SK-N-SH treated with all-trans-retinoic acid at 6 μM for 48 hours (cell line): ENCODE measurements at regions not wholly inside any gene's neighbourhood (a gene's known extent, or its start where the extent isn't known, plus 50 kb on each side); places are given as distances from the start of the nearest gene placed in this dataset.

Experiments
- ATAC-seq: fragments of 200-7000 bp; cut with Tn5 transposase; 3 replicates; pipeline ENCODE4 v1.9.1; 2020; ENCODE audit warnings: mild to moderate bottlenecking, moderate library complexity
- ARNTL ChIP-seq: fragments of 450-650 bp; formaldehyde crosslinking; IDR thresholded peaks from 2 replicates; pipeline ENCODE4 v1.5.0; 2020; ENCODE audit warnings: low read depth, mild to moderate bottlenecking, moderate library complexity, borderline replicate concordance
- BACH2 ChIP-seq: fragments of 250-450 bp; sonication (Bioruptor Pico); IDR thresholded peaks from 2 replicates; pipeline ENCODE4 v1.9.0; 2021; ENCODE audit warnings: mild to moderate bottlenecking, borderline replicate concordance
- CSDC2 ChIP-seq: fragments of 250-450 bp; sonication (Bioruptor Pico); IDR thresholded peaks from 2 replicates; pipeline ENCODE4 v1.5.0; 2020; ENCODE audit warnings: mild to moderate bottlenecking, moderate library complexity
- ESRRG ChIP-seq: fragments of 250-450 bp; sonication (Bioruptor Pico); IDR thresholded peaks from 2 replicates; pipeline ENCODE4 v1.6.1; 2021; ENCODE audit warnings: mild to moderate bottlenecking
- ISL1 ChIP-seq: fragments of 250-450 bp; sonication (Bioruptor Pico); IDR thresholded peaks from 2 replicates; pipeline ENCODE4 v2.1.2; 2022; ENCODE audit warnings: mild to moderate bottlenecking, moderate library complexity
- OSR1 ChIP-seq: fragments of 250-450 bp; sonication (Bioruptor Pico); IDR thresholded peaks from 2 replicates; pipeline ENCODE4 v1.8.0; 2022; ENCODE audit warnings: moderate library complexity, mild to moderate bottlenecking, inconsistent platforms
- POU6F1 ChIP-seq: fragments of 250-450 bp; sonication (Bioruptor Pico); IDR thresholded peaks from 2 replicates; pipeline ENCODE4 v1.8.0; 2021; ENCODE audit warnings: low read depth, mild to moderate bottlenecking, moderate library complexity, borderline replicate concordance
- PPARA ChIP-seq: fragments of 250-450 bp; sonication (Bioruptor Pico); IDR thresholded peaks from 2 replicates; pipeline ENCODE4 v1.5.0; 2020; ENCODE audit warnings: mild to moderate bottlenecking, borderline replicate concordance
- RARB ChIP-seq: fragments of 250-450 bp; sonication (Bioruptor Pico); IDR thresholded peaks from 2 replicates; pipeline ENCODE4 v1.8.0; 2021; ENCODE audit warnings: mild to moderate bottlenecking, moderate library complexity
- SNAI2 ChIP-seq: fragments of 250-450 bp; sonication (Bioruptor Pico); IDR thresholded peaks from 2 replicates; pipeline ENCODE4 v1.5.0; 2020; ENCODE audit warnings: mild to moderate bottlenecking, moderate library complexity
- TCF4 ChIP-seq: fragments of 250-450 bp; sonication (Bioruptor Pico); IDR thresholded peaks from 2 replicates; pipeline ENCODE4 v1.8.0; 2021; ENCODE audit warnings: mild to moderate bottlenecking, moderate library complexity, borderline replicate concordance
- TOX ChIP-seq: fragments of 250-450 bp; sonication (Bioruptor Pico); IDR thresholded peaks from 2 replicates; pipeline ENCODE4 v1.8.0; 2021; ENCODE audit warnings: mild to moderate bottlenecking, moderate library complexity, borderline replicate concordance
- ZFP3 ChIP-seq: fragments of 250-450 bp; sonication (Bioruptor Pico); IDR thresholded peaks from 2 replicates; pipeline ENCODE4 v1.5.0; 2020; ENCODE audit warnings: mild to moderate bottlenecking, moderate library complexity
- ZFP30 ChIP-seq: fragments of 450-650 bp; formaldehyde crosslinking; IDR thresholded peaks from 2 replicates; pipeline ENCODE4 v1.5.0; 2022; ENCODE audit warnings: mild to moderate bottlenecking, moderate library complexity
- ZNF565 ChIP-seq: fragments of 450-650 bp; formaldehyde crosslinking; conservative IDR thresholded peaks from 2 replicates; pipeline ENCODE4 v1.5.0; 2020; ENCODE audit warnings: low read depth, mild to moderate bottlenecking, moderate library complexity
- ZNF70 ChIP-seq: fragments of 450-650 bp; formaldehyde crosslinking; IDR thresholded peaks from 2 replicates; pipeline ENCODE4 v1.5.0; 2020; ENCODE audit warnings: mild to moderate bottlenecking, moderate library complexity
- ZNF8 ChIP-seq: fragments of 450-650 bp; formaldehyde crosslinking; IDR thresholded peaks from 2 replicates; pipeline ENCODE4 v1.5.0; 2020; ENCODE audit warnings: mild to moderate bottlenecking, moderate library complexity
- TF ChIP-seq, protein P1 (sequence below): fragments of 250-450 bp; sonication (Bioruptor Pico); IDR thresholded peaks from 2 replicates; pipeline ENCODE4 v1.5.1; 2020; ENCODE audit warnings: low read depth, mild to moderate bottlenecking, moderate library complexity
- TF ChIP-seq, protein P2 (sequence below): fragments of 250-450 bp; sonication (Bioruptor Pico); IDR thresholded peaks from 2 replicates; pipeline ENCODE4 v1.8.0; 2020; ENCODE audit warnings: mild to moderate bottlenecking, moderate library complexity, borderline replicate concordance
- TF ChIP-seq, protein P3 (sequence below): fragments of 250-450 bp; sonication (Bioruptor Pico); IDR thresholded peaks from 2 replicates; pipeline ENCODE4 v1.5.1; 2021; ENCODE audit warnings: mild to moderate bottlenecking, moderate library complexity

- TF ChIP-seq, protein P1, sequence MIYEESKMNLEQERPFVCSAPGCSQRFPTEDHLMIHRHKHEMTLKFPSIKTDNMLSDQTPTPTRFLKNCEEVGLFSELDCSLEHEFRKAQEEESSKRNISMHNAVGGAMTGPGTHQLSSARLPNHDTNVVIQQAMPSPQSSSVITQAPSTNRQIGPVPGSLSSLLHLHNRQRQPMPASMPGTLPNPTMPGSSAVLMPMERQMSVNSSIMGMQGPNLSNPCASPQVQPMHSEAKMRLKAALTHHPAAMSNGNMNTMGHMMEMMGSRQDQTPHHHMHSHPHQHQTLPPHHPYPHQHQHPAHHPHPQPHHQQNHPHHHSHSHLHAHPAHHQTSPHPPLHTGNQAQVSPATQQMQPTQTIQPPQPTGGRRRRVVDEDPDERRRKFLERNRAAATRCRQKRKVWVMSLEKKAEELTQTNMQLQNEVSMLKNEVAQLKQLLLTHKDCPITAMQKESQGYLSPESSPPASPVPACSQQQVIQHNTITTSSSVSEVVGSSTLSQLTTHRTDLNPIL (CRISPR knock-in tag), result no peak
- TF ChIP-seq ISL1 (CRISPR knock-in tag) (no peak), ZFP3 (CRISPR knock-in tag) (no peak), BACH2 (no peak), RARB (CRISPR knock-in tag) (no peak), POU6F1 (CRISPR knock-in tag) (no peak), SNAI2 (CRISPR knock-in tag) (no peak), CSDC2 (CRISPR knock-in tag) (no peak), ZNF8 (CRISPR knock-in tag) (no peak), ESRRG (CRISPR knock-in tag) (no peak), OSR1 (CRISPR knock-in tag) (no peak), ZNF70 (CRISPR knock-in tag) (no peak), ZNF565 (CRISPR knock-in tag) (no peak), TCF4 (CRISPR knock-in tag) (no peak)
- TF ChIP-seq, protein P2, sequence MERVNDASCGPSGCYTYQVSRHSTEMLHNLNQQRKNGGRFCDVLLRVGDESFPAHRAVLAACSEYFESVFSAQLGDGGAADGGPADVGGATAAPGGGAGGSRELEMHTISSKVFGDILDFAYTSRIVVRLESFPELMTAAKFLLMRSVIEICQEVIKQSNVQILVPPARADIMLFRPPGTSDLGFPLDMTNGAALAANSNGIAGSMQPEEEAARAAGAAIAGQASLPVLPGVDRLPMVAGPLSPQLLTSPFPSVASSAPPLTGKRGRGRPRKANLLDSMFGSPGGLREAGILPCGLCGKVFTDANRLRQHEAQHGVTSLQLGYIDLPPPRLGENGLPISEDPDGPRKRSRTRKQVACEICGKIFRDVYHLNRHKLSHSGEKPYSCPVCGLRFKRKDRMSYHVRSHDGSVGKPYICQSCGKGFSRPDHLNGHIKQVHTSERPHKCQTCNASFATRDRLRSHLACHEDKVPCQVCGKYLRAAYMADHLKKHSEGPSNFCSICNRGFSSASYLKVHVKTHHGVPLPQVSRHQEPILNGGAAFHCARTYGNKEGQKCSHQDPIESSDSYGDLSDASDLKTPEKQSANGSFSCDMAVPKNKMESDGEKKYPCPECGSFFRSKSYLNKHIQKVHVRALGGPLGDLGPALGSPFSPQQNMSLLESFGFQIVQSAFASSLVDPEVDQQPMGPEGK (CRISPR knock-in tag), result no peak
- TF ChIP-seq, protein P3, sequence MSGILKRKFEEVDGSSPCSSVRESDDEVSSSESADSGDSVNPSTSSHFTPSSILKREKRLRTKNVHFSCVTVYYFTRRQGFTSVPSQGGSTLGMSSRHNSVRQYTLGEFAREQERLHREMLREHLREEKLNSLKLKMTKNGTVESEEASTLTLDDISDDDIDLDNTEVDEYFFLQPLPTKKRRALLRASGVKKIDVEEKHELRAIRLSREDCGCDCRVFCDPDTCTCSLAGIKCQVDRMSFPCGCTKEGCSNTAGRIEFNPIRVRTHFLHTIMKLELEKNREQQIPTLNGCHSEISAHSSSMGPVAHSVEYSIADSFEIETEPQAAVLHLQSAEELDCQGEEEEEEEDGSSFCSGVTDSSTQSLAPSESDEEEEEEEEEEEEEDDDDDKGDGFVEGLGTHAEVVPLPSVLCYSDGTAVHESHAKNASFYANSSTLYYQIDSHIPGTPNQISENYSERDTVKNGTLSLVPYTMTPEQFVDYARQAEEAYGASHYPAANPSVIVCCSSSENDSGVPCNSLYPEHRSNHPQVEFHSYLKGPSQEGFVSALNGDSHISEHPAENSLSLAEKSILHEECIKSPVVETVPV, result no peak
- TF ChIP-seq, all 23 proteins: peak for 0
- no peak for ATAC-seq
These were observed 53.2 kb upstream of the MRPS6 start for GRCh38 chr21:34020005-34020847.

DNA sequence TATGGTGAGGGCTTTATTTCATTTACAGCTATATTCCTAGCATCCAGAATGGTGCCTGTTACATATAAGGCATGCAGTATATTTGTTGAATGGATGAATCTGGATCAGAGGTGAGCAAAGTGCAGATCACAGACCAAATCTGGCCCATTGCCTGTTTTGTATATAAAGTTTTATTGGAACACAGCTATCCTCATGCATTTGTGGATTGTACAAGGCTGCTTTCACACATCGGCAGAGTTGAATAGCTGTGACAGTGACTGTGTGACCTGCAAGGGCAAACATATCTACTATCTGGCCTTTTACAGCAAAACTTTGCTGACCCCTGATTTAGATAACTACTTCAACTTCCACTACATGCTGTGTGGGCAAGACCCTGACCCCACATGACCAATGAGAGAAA is 54.0 kb upstream of the MRPS6 start:
- ATAC-seq, result no peak
- TF ChIP-seq OSR1 (CRISPR knock-in tag) (no peak), ZNF8 (CRISPR knock-in tag) (no peak), CSDC2 (CRISPR knock-in tag) (no peak), BACH2 (no peak), ARNTL (no peak), TOX (CRISPR knock-in tag) (no peak), SNAI2 (CRISPR knock-in tag) (no peak), PPARA (CRISPR knock-in tag) (no peak), ZNF565 (CRISPR knock-in tag) (no peak), ZFP30 (CRISPR knock-in tag) (no peak), POU6F1 (CRISPR knock-in tag) (no peak), RARB (CRISPR knock-in tag) (no peak), ISL1 (CRISPR knock-in tag) (no peak)
- TF ChIP-seq, protein P2 (CRISPR knock-in tag), result no peak
- TF ChIP-seq, protein P3, result no peak
- TF ChIP-seq, protein P1 (CRISPR knock-in tag), result no peak
